CD14-positive monocyte (primary cell): ENCODE measurements at regions not wholly inside any gene's neighbourhood (a gene's known extent, or its start where the extent isn't known, plus 50 kb on each side); places are given as distances from the start of the nearest gene placed in this dataset.

Experiments
- DNase-seq, 3 donors: peaks; one replicate each; pipeline ENCODE4 v3.0.0-alpha.2; 2011 to 2022
- H2AFZ ChIP-seq: 2 replicates; pipeline ENCODE4 v1.6.0; 2012; ENCODE audit warnings: mild to moderate bottlenecking, low read depth, low read length, inconsistent platforms; ENCODE audit not compliant: insufficient read depth, poor library complexity, severe bottlenecking
- H3K27ac ChIP-seq, 2 donors: 1 replicate in 1 of 2; 2 replicates in 1 of 2; pipeline ENCODE4 v1.5.1; 2012 to 2013; ENCODE audit warnings: low read length in 2 of 2, control low read depth in 1 of 2, inconsistent platforms in 1 of 2, low read depth in 1 of 2, mild to moderate bottlenecking in 1 of 2
- H3K27me3 ChIP-seq, 2 donors: one replicate each; pipeline versions ENCODE4 v1.6.0 to v1.6.1; 2011 to 2013; ENCODE audit warnings: low read length in 2 of 2; ENCODE audit not compliant: control insufficient read depth in 2 of 2, insufficient read depth in 2 of 2
- H3K36me3 ChIP-seq, 2 donors: replicated peaks in 1 of 2; 1 replicate in 1 of 2; 2 replicates in 1 of 2; pipeline versions ENCODE4 v1.5.1 to v1.6.1; 2012 to 2013; ENCODE audit warnings: low read length in 2 of 2, control low read depth in 1 of 2, inconsistent platforms in 1 of 2, mild to moderate bottlenecking in 1 of 2; ENCODE audit not compliant: insufficient read depth in 2 of 2, control insufficient read depth in 1 of 2
- H3K4me1 ChIP-seq, 2 donors: 1 replicate in 1 of 2; 2 replicates in 1 of 2; pipeline versions ENCODE4 v1.5.1 to v1.6.1; 2012 to 2013; ENCODE audit warnings: low read length in 2 of 2, control low read depth in 1 of 2, inconsistent platforms in 1 of 2, mild to moderate bottlenecking in 1 of 2, moderate library complexity in 1 of 2; ENCODE audit not compliant: insufficient read depth in 2 of 2, control insufficient read depth in 1 of 2
- H3K4me2 ChIP-seq: replicated peaks from 2 replicates; pipeline ENCODE3; 2012; ENCODE audit warnings: low read length, moderate library complexity, mild to moderate bottlenecking; ENCODE audit not compliant: poor library complexity, severe bottlenecking; ENCODE audit errors: extremely low read depth
- H3K4me3 ChIP-seq, 3 experiments: fragments of 200-600 bp in 1 of 3; sonication (generic) in 1 of 3; replicated peaks in 1 of 3; 1 replicate in 2 of 3; 2 replicates in 1 of 3; pipeline ENCODE4 v1.5.1; 2011 to 2013; ENCODE audit warnings: low read length in 3 of 3, mild to moderate bottlenecking in 3 of 3, control low read depth in 2 of 3, low read depth in 2 of 3, inconsistent platforms in 1 of 3, moderate library complexity in 1 of 3
- H3K79me2 ChIP-seq: 2 replicates; pipeline ENCODE4 v1.6.0; 2012; ENCODE audit warnings: mild to moderate bottlenecking, control low read depth, inconsistent platforms, low read length, moderate library complexity; ENCODE audit not compliant: insufficient read depth
- H3K9ac ChIP-seq: 2 replicates; pipeline ENCODE4 v1.6.0; 2017; ENCODE audit warnings: low read length, mild to moderate bottlenecking; ENCODE audit not compliant: insufficient read depth, poor library complexity, severe bottlenecking
- H3K9me3 ChIP-seq, 2 donors: replicated peaks in 1 of 2; 1 replicate in 1 of 2; 2 replicates in 1 of 2; pipeline versions ENCODE4 v1.5.1 to v1.6.1; 2012 to 2013; ENCODE audit warnings: low read length in 2 of 2, control low read depth in 1 of 2; ENCODE audit not compliant: control insufficient read depth in 1 of 2, insufficient read depth in 1 of 2
- H4K20me1 ChIP-seq: 2 replicates; pipeline ENCODE4 v1.6.0; 2012; ENCODE audit warnings: mild to moderate bottlenecking, low read length, control low read depth, moderate library complexity; ENCODE audit not compliant: insufficient read depth
- H3K27ac Mint-ChIP-seq, 7 donors: one replicate each; pipeline ENCODE4 v1.8.0; 2020; ENCODE audit warnings: mild to moderate bottlenecking in 7 of 7, mixed read lengths in 7 of 7, moderate library complexity in 6 of 7, inconsistent platforms in 2 of 7
- H3K27me3 Mint-ChIP-seq, 3 donors: one replicate each; pipeline ENCODE4 v1.8.0; 2021 to 2022; ENCODE audit warnings: low read depth in 3 of 3, mild to moderate bottlenecking in 3 of 3, mixed read lengths in 3 of 3, moderate library complexity in 3 of 3, inconsistent platforms in 1 of 3
- H3K36me3 Mint-ChIP-seq, 2 donors: one replicate each; pipeline ENCODE4 v1.8.0; 2020; ENCODE audit warnings: mixed read lengths in 2 of 2, inconsistent platforms in 1 of 2, mild to moderate bottlenecking in 1 of 2
- H3K4me1 Mint-ChIP-seq: one replicate; pipeline ENCODE4 v1.8.0; 2020; ENCODE audit warnings: mild to moderate bottlenecking, mixed read lengths
- H3K4me3 Mint-ChIP-seq, 2 donors: one replicate each; pipeline ENCODE4 v1.8.0; 2020; ENCODE audit warnings: mild to moderate bottlenecking in 2 of 2, mixed read lengths in 2 of 2, moderate library complexity in 1 of 2
- H3K9me3 Mint-ChIP-seq, 7 donors: one replicate each; pipeline ENCODE4 v1.8.0; 2020 to 2022; ENCODE audit warnings: mixed read lengths in 7 of 7, mild to moderate bottlenecking in 6 of 7, moderate library complexity in 6 of 7, inconsistent platforms in 2 of 7
- WGBS: methylation state at CpG from one replicate; pipeline ENCODE4 v1.1.5; 2013; ENCODE audit warnings: missing lambda C conversion rate; ENCODE audit not compliant: insufficient coverage; 5-methylcytosine and 5-hydroxymethylcytosine counted together
- intact Hi-C, 2 donors: fragments of 100-400 bp; cut with micrococcal nuclease; formaldehyde crosslinking; loops; one replicate each; pipeline versions ENCODE4 v1.15.0 to v1.15.1; 2023
- TF ChIP-seq, protein P1 (sequence below): fragments of 200-600 bp; IDR thresholded peaks from one replicate; pipeline ENCODE4 v1.8.0; 2022; ENCODE audit warnings: antibody characterized with exemption, mild to moderate bottlenecking

DNA sequence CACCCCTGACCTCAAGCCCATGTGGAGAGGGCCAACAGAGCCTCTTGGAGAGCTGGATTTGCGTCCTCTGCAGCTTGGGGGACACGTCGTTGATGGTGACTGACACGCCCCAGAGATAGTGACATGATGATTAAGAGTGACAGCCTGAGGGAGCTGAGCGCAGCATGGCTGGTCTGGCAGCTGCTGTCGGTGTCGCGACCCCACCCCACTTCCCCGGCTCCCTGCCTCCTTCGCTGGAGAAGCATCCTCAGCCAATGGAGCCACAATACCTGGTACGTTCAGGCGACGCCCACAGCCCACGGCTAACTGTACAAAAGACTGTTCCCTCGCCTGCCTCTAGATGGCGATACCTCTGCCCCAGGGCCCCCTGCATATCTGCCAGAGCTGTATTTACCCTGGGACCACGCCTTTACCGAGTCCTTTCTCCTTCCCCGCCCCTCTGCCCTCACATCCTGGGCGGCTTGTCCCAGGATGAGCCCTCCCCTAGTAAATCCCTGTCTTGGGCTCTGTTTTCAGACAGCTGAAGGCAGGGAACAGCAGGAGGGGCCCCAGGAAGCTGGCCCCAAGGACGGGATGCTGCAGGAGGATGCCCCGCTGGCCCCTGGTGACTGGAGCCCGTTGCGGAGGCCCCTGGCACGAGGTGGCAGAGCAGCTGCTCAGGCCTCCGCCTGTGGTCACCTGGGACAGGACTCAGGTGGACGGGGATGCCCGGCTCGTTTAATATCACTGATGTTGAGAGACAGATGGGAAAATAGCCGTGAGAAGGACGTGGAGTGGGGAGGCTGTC lies 90.6 kb downstream of the RPS6KA4 start:
- Histone ChIP-seq H3K4me1 (peaks cover 45 to 54% of the 10 kb centered on the region in 2 donors), H3K27me3 (no peaks in the 10 kb centered on the region), H4K20me1 (no peaks in the 10 kb centered on the region), H2AFZ (peak overlapping the region; percentile 93), H3K36me3 (no peaks in the 10 kb centered on the region), H3K9ac (peak overlapping the region; percentile 70), H3K4me3 (peak overlapping the region; percentile 31 to 79 (median 66)), H3K27ac (peak overlapping the region; percentile 90 to 96), H3K9me3 (no peaks in the 10 kb centered on the region), H3K4me2 (peak overlapping the region; percentile 88), H3K79me2 (peaks cover 6% of the 10 kb centered on the region)
- TF ChIP-seq, protein P1, sequence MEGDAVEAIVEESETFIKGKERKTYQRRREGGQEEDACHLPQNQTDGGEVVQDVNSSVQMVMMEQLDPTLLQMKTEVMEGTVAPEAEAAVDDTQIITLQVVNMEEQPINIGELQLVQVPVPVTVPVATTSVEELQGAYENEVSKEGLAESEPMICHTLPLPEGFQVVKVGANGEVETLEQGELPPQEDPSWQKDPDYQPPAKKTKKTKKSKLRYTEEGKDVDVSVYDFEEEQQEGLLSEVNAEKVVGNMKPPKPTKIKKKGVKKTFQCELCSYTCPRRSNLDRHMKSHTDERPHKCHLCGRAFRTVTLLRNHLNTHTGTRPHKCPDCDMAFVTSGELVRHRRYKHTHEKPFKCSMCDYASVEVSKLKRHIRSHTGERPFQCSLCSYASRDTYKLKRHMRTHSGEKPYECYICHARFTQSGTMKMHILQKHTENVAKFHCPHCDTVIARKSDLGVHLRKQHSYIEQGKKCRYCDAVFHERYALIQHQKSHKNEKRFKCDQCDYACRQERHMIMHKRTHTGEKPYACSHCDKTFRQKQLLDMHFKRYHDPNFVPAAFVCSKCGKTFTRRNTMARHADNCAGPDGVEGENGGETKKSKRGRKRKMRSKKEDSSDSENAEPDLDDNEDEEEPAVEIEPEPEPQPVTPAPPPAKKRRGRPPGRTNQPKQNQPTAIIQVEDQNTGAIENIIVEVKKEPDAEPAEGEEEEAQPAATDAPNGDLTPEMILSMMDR: peak; percentile 67
- Mint-ChIP-seq H3K27me3 (no peaks in the 10 kb centered on the region), H3K4me3 (peak overlapping the region; percentile 88 to 96), H3K27ac (peak overlapping the region; percentile 94 to 98 (median 96)), H3K4me1 (peaks cover 60% of the 10 kb centered on the region), H3K9me3 (peaks cover 0 to 4% (median 3%) of the 10 kb centered on the region in 7 donors), H3K36me3 (peaks cover 3% of the 10 kb centered on the region in 2 donors)
- intact Hi-C loops: no loop called here
- DNase-seq: peak; percentile 58 to 77 (median 59)
- 30% methylated on average over 24 of the region's 31 CpGs for WGBS

DNA sequence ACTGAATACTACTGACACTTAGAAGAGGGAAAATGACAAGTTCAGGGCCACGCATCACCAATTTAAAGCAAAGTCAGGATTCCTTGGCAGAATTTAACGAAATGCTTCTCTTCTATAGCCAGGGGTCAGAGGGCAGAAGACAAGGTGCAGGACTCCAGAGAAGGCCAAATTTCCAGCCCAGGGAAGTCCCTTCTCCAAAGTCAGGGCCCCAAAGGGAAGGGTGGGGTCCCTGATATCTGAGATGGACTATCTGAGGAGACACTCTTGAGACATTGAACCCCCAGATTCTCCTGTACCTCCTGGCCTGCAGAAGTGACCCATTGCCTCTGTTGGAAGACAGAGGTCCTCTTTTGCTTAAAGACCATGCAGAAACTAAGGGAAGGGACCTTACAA lies 91.2 kb downstream of the RPS6KA4 start:
- no peaks in the 10 kb centered on the region for H4K20me1 ChIP-seq
- Mint-ChIP-seq H3K27me3 (no peaks in the 10 kb centered on the region), H3K27ac (no peak overlapping the region), H3K4me3 (peak overlapping the region; percentile 88 to 96), H3K36me3 (peaks cover 6% of the 10 kb centered on the region in 2 donors), H3K4me1 (peaks cover 55% of the 10 kb centered on the region), H3K9me3 (peaks cover 0 to 4% (median 0%) of the 10 kb centered on the region in 7 donors)
- H3K79me2 ChIP-seq: peaks cover 6% of the 10 kb centered on the region
- H3K4me2 ChIP-seq: peak overlapping the region; percentile 88
- H3K27ac ChIP-seq: no peak overlapping the region
- WGBS: 100% methylated on average over 1 of the region's 2 CpGs
- TF ChIP-seq, protein P1: no peak
- peak overlapping the region in 1 of 3 experiments; percentile 79 for H3K4me3 ChIP-seq
- intact Hi-C loops: no loop called here
- H3K9ac ChIP-seq: no peak overlapping the region
- peaks cover 45 to 50% of the 10 kb centered on the region in 2 donors for H3K4me1 ChIP-seq
- no peak overlapping the region for H2AFZ ChIP-seq
- H3K27me3 ChIP-seq: no peaks in the 10 kb centered on the region
- H3K36me3 ChIP-seq: no peaks in the 10 kb centered on the region
- no peak for DNase-seq
- no peaks in the 10 kb centered on the region for H3K9me3 ChIP-seq
